HG03045 (cell line): ENCODE measurements at regions not wholly inside any gene's neighbourhood (a gene's known extent, or its start where the extent isn't known, plus 50 kb on each side); places are given as distances from the start of the nearest gene placed in this dataset.
"Not testable (repeated sequence)": the region's sequence is repeated elsewhere in the genome, so short reads cannot be mapped to it uniquely, and the experiment has no call there.

ENCODE experiments used
- ATAC-seq: cut with Tn5 transposase; IDR thresholded peaks from one replicate; pipeline ENCODE4 v1.9.1; 2021; ENCODE audit warnings: mild to moderate bottlenecking, moderate library complexity; ENCODE audit not compliant: unreplicated experiment

DNA sequence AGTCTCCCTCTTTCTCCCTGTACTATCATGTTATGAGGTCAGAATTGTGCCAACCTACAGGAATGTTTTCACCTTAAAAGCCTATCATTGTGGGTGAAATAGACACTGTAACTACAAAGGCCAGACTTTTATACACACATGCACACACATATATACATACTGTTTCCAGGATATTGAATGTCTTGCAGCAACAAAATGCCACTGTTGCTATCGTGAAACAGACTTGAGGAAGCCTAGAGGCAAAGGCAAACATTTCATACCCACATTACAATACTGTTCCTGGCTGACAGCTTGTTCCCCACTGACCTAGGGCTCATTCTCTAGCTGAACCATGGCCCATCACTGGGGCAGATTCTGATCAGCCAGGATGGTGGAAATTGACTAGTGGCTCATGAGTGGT is 125.1 kb upstream of the DUSP10 start:
- no peak for ATAC-seq

- ATAC-seq: no peak
Measured at GRCh38 chr1:221865808-221866207, 123.9 kb upstream of the DUSP10 start.

DNA sequence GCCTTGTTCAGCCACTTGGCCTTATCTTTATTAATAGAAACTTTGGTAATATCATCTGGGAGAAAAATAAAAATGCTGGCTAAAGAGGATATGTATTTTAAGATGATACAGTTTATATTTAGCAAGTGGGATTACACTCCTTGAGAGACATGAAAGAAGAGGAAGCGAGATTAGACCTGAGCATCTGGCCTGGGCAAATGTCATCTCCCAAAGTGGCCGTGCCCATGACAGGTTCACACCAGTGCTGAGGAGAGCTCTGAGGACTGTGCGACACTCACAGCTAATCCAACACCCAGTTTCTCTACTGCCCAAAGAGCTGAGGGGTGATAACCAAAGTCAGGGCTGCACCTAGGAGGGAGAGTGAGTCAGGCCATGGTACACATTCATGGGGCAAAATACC is 121.7 kb upstream of the DUSP10 start:
- no peak for ATAC-seq

DNA sequence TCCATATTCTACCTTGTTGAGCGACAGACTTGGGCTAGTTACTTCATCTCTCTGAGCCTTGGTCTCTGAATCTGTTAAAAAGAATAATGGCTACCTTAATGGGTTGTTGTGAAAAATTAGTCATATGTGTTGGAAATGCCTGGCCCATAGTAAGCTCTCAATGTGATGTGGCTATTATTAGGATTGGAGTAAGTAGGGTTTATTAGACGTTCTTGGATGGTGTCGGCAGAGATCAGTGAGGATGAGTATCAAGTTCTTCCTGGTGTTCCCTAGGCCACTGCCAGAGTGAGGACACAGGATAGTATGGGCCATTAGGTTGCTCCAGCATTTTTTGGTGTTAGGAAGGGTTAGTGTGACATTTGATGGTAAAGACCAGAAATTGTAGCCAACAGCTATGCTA is 121.1 kb upstream of the DUSP10 start:
- no peak for ATAC-seq

DNA sequence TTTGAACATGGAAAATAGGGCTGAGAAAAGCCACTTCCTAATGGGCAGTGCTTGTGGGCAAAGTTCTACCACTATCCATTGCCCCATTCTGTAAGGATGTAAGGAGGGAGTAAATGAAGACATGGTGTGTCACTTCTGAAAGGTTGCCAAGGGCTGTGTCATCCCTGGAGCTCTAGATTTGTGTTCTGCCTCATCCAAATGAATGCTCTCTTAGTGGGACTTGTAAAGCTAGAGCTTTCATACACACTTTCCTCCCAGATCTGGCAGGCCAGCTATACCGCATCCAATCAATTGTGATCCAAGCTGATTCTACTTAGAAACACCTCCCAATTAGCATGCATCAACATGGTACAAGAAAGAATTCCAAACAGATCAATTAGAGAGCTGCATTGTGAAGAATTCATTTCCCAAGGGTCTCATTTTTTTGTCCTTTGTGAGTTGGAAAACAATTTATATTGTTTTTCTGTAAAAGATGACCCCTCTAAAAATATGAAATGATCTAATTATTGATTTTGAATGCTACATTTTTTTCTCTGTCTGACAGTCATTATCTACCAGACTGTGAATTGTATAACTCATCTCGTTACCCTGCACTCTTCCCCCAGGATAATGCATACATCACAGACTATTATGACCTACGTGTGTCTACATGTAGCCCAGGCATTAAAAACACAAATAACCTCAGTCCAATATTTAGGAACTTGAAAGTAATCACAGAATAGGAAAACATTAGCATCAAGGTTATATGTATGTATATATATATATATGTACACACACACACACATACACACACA is 117.1 kb upstream of the DUSP10 start:
- ATAC-seq: no peak

GRCh38 chr1:221857094-221857444 is 115.2 kb upstream of the DUSP10 start:
- ATAC-seq: not testable (repeated sequence)

GRCh38 chr1:221856228-221857093 is 114.6 kb upstream of the DUSP10 start:
- no peak for ATAC-seq

DNA sequence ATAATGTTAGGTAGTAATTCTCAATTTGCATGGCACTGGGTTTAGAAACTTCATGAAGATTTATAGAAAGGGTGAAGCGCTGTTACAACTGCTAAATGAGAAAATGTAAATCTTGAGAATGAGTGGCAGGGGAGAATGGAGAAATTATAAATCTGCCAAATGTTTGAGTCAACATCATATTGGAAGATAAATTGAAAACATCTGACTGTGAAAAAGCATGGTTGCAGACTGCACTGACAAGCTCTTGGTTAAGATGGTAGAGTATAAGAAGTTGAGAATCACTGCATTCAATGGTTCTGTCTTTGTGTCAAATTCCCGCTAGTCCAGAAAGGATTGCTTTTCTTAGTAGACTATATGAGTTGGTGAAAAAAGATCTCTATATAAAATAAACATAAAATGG is 113.3 kb upstream of the DUSP10 start:
- no peak for ATAC-seq

GRCh38 chr1:221851336-221851735 is 109.4 kb upstream of the DUSP10 start:
- ATAC-seq: no peak

- ATAC-seq: no peak
Measured at GRCh38 chr1:221850470-221851187, 108.7 kb upstream of the DUSP10 start.

DNA sequence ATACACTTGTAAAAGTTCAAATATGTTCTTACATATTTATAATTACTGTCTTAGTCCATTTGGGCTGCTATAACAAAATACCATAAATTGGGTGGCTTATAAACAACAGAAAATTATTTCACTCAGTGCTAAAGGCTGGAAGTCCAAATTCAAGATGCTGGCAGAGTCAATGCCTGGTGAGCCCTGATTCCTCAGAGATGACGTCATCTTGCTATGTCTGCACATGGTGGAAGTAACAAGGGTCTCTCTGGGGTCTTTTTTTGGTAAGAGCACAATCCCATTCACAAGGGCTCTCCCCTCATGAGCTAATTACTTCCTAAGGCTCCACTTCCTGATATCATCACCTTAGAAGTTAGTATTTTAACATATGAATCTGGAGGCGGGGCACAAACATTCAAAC is 108.0 kb upstream of the DUSP10 start:
- no peak for ATAC-seq

GRCh38 chr1:221849110-221849509 is 107.2 kb upstream of the DUSP10 start:
- no peak for ATAC-seq

DNA sequence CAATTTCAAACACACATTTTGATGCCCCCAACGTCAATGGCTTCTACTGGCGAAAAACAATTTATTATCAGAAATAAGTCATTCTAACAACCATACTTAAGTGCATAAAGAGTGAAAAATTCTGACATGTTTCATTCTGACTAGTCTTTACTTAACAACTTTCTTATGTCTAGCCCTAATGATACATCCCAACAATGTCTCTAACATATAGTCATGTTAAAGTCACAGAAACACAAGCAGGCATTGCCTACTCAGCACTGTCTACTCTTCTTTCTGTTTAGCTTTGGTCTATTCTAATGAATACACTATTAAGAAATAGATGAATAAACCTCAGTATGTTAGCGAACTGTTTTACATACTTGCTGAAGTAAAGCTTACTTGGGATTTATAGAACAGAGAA is 105.8 kb upstream of the DUSP10 start:
- ATAC-seq: no peak

DNA sequence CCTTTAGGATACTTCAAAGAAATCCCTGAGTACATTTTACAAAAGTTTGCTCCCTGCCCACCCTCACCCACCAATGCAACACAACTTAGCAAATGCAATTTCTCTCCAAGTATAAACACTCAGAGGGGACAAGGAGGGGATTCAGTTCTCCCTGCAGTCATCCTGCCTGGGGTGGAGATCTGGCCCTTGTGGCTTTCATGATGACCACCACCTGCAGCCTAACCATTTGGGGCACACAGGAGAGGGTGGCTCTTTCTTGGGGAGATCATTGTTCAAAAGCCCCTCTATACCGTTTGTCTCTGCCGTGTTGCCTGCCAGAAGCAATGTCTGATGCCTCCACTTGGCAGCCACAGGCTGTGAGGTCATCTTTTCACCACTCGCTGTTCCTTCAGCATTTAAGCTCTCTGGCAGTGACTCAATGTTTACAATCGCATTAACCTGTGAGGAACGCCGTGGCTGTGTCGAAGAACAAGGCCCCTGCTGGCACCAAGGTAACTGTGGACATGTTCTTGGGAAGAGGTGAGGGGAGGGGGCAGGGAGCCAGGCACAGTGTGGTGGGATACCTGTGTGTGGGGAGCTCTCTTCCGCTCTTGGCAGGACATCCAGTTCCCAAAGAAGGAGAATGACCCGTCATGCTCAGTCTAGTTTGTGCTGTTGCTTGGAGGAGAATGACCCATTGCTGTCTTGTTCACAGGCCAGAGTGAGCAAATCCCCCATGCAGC is 103.9 kb upstream of the DUSP10 start:
- ATAC-seq: no peak

GRCh38 chr1:221841983-221842335 is 100.1 kb upstream of the DUSP10 start:
- ATAC-seq: no peak

- ATAC-seq: no peak
Measured at GRCh38 chr1:221841251-221841982, 99.5 kb upstream of the DUSP10 start.

- ATAC-seq: peak; percentile 32
Measured at GRCh38 chr1:221840511-221841243, 98.8 kb upstream of the DUSP10 start.

DNA sequence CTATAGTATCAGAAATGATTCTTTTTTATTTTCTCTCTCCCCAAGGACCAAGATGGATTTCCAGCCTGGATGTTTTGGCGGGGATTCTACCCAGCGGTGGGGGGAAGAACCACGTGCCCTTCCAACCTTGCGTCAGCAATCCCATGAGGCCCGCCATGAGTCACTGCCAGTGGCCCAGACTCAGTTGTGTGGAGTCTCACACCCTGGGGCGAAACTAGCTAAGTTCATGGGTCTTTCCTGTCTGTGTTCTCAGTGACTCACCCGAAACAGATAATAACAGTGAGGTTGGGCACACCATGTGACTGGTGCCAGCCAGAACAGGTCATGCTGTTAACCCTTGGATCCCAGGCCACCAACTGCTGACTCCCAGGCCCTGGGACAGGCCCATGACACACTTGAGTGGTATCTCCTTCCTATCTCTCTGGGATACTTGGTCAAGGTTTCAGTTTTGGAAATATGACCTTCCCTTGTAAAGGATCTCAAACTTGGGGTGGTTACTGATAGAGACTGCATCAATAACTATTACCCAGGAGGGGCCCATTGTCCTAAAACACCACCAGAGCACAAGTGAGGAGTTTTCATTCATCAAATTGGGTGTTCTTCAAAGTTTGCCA is 98.0 kb upstream of the DUSP10 start:
- ATAC-seq: peak; percentile 91

DNA sequence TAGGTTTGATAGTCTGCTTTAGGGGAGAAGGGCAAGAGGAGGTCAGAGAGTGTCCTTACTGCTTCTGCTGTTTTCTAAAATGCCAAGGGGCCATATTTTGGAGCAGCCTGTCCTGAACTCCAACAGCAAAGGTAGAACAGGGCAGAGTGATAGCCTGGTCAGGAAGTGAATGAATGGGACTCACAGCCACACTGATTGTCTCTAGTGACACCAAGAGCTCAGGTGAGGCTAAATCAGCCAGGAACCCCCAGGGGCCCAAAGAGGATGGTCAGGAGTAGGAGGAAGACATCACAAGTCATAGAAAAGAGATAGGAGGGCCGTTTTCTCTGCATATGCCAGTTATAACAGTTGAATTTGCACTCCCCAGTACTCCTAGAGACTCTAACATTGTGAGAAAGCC is 97.4 kb upstream of the DUSP10 start:
- peak; percentile 15 for ATAC-seq
